Midbrain (tissue), 1 donor: ENCODE measurements at regions not wholly inside any gene's neighbourhood (a gene's known extent, or its start where the extent isn't known, plus 50 kb on each side); places are given as distances from the start of the nearest gene placed in this dataset.

Source experiments
- DNase-seq: peaks from one replicate; lab custom pipeline; 2025; lab: John Stamatoyannopoulos, UW

- no peak for DNase-seq
Measured at GRCh38 chr9:80369641-80370040, 797.9 kb downstream of the TLE4 start.

- no peak for DNase-seq
Measured at GRCh38 chr9:80366626-80367025, 794.9 kb downstream of the TLE4 start.

- no peak for DNase-seq
Measured at GRCh38 chr9:80359941-80360881, 788.4 kb downstream of the TLE4 start.

DNA sequence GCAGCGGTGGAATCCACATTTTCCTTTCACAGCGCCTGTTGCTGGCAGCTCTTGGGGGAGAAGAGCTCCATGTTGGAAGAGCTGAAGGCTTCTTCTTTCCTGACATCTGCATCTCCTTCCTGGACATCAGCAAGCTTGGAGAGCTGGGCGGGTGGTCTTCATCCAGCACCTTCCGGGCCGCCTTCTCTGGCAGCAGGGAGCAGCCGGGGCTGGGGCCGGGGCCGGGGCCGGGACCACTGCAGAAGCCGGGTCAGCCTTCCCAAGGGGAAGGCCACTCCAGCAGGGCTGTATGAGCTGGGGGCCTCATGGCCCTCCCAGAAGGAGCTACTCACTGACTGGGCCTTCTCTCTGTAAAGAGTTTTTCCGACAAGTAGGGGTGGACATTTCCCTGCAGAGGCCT is 787.5 kb downstream of the TLE4 start:
- no peak for DNase-seq

- DNase-seq = no peak
Measured at GRCh38 chr9:80352967-80353366, 781.2 kb downstream of the TLE4 start.

DNA sequence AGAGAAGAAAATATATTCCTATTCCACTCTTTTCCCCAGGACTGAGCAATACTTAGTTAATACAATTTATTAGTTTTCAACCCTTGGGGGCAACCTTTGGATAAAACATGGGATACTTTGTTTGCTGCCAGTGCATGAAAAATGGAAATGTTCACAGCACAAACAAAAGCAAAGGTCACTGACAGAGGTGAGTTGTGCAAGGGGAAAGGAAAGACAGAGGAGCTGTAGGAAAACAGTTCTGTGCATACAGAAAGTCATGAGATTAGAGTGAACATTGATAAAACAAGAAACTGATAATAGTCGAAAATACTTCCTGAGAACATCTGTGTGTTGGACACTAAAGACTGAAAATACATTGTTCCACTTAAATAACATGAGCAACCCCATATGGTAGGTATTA is 779.8 kb downstream of the TLE4 start:
- DNase-seq = no peak

GRCh38 chr9:80326105-80326504 is 754.3 kb downstream of the TLE4 start:
- no peak for DNase-seq

GRCh38 chr9:80320916-80321315 is 749.2 kb downstream of the TLE4 start:
- DNase-seq = no peak

DNA sequence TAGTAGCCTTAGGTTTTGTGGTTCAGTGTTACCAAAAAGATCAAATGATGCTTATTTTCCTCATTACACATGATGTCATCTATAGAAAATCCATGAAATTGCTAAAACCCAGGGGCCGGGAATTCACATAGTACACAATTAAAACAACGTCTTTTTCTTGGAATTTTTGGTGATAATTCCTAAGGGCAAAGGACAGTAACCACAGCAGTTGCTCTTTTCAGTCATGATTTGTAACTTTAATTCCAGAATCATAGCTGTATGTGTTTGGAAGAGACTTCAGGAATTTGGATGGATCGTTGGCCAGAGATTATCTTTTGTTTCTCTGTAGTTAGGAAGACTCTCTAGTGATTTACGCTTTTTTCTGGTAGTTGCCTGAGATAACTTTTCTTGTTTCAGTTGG is 748.7 kb downstream of the TLE4 start:
- DNase-seq = no peak

GRCh38 chr9:80305136-80305535 is 733.4 kb downstream of the TLE4 start:
- DNase-seq = no peak

DNA sequence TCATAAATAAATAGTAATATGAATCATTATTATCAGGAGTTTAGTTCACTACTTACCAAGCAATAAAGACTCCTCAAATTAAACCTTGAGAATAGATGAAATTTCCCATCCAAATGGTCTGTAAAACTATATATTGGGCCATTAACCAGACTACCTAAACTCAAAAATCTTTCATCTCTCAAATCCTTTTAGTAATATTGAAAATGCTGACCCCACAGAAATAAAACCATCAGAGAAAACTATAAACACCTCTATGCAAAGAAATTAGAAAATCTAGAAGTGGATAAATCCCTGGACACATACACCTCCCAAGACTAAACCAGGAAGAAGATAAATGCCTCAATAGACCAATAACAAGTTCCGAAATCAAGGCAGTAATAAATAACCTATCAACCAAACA is 723.2 kb downstream of the TLE4 start:
- DNase-seq = no peak

- DNase-seq = no peak
Measured at GRCh38 chr9:80294318-80294717, 722.6 kb downstream of the TLE4 start.

- no peak for DNase-seq
Measured at GRCh38 chr9:80292231-80292630, 720.5 kb downstream of the TLE4 start.

GRCh38 chr9:80285326-80285725 is 713.6 kb downstream of the TLE4 start:
- peak; percentile 31 for DNase-seq

GRCh38 chr9:80282766-80283165 is 711.0 kb downstream of the TLE4 start:
- no peak for DNase-seq

DNA sequence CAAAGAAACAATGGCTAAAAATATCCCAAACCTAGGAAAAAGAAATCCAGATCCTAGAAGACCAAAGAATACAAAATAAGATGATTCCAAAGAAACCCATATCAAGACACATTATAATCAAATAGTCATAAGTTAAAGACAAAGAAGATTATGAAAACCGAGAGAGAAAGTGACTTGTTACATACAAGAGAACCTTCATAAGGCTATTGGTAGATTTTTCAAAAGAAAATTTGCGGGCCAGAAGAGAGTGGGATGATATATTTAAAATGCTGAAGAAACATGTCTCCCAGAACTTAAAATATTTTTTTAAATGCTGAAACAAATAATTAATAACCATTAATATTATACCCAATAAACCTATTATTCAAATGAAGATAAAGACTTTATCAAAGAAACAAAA is 687.3 kb downstream of the TLE4 start:
- no peak for DNase-seq

- no peak for DNase-seq
Measured at GRCh38 chr9:80251778-80252177, 680.0 kb downstream of the TLE4 start.

DNA sequence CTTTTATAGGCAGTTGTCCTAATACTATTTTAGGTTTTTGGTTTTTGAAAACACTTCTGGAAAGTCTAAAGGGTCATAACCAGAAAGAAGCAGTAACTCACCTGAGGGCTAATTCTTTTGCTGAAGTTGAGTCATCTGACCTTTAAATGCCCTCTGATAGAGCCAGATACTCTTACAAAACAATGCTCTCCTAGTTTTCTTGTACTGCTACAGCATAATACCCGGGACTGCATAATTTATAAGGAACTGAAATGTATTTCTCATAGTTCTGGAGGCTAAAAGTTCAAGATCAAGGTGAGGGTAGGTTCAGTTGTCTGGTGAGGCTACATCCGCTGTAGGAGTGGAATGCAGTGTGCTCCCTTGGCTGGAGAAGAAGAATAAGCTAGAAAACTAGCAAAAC is 670.3 kb downstream of the TLE4 start:
- DNase-seq = no peak

DNA sequence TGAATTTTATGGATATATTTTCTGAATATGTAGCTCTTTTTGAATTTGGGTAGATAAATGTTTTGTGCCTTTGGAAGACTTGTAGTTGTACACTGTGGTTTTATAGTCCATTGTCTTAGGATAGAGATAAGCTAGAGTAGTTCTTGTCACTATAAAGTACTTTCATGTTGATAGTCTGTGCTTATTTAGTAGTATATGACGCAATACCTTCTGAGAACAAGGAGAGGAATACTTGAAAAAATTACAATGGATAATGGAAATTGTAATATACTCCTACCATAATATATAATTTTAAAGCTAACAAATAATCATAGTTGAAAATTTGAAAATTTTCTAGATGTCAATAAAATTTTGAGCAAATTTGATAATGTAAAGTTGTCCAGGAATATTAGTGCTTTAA is 664.0 kb downstream of the TLE4 start:
- DNase-seq = no peak

- no peak for DNase-seq
Measured at GRCh38 chr9:80233906-80234305, 662.1 kb downstream of the TLE4 start.

DNA sequence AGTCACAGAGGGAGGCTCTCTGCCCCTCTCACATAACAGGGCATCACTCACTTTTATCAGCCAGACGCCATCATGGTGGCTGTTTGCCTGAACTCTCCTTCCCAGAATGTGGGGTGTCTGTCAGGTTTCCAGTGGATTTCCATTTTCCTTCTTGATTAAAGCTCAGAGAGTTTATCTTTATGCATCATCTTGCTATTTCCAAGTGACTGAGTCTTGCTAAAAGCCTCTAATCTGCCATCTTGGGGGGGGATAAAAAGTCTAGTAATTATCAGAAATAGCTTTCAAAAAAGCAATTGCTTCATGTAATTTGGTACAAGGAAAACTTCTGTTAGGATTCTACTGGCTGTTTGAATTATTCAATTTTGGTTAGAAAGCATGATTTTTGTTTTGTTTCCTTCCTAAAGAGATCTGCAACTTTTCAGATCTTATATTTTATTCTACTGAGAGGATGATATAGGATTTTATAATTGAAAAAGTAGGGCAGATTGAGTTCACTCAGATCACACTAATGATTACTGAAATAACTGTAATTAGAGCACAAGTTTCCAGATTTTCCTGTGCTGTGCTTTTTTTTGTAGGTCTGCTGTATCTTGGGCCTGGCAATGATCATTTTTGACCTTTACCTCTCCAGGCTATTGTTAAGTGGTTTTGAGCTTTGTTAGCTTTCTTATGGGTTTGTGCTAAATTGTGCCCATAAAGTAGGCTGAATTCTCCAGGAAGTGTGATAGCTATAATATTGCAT is 661.5 kb downstream of the TLE4 start:
- no peak for DNase-seq

GRCh38 chr9:80231318-80232236 is 659.8 kb downstream of the TLE4 start:
- no peak for DNase-seq
